Ovary (tissue), 7 donors: ENCODE measurements at regions not wholly inside any gene's neighbourhood (a gene's known extent, or its start where the extent isn't known, plus 50 kb on each side); places are given as distances from the start of the nearest gene placed in this dataset.

Source experiments
- DNase-seq, 5 donors: peaks; one replicate each; pipeline ENCODE4 v3.0.0-alpha.2; 2019 to 2020
- H3K27ac ChIP-seq, 2 donors: fragments of 200-600 bp; one replicate each; pipeline versions ENCODE4 v1.5.1 to v1.8.0; 2019 to 2022
- H3K27me3 ChIP-seq: fragments of 200-600 bp; one replicate; pipeline ENCODE4 v1.8.0; 2022
- H3K36me3 ChIP-seq: fragments of 200-600 bp; sonication (generic); one replicate; pipeline ENCODE4 v1.5.1; 2019
- H3K4me1 ChIP-seq: one replicate; pipeline ENCODE4 v1.8.1; 2013; ENCODE audit warnings: mild to moderate bottlenecking, moderate library complexity; ENCODE audit not compliant: insufficient read depth
- H3K4me3 ChIP-seq: fragments of 200-600 bp; sonication (generic); one replicate; pipeline ENCODE4 v1.5.1; 2017
- H3K9me3 ChIP-seq, 2 donors: fragments of 200-600 bp in 1 of 2; sonication (generic) in 1 of 2; one replicate each; pipeline versions ENCODE4 v1.5.1 to v1.8.1; 2013 to 2019; ENCODE audit warnings: mild to moderate bottlenecking in 1 of 2, moderate library complexity in 1 of 2
- EP300 ChIP-seq: sonication (generic); formaldehyde crosslinking; IDR thresholded peaks from one replicate; pipeline ENCODE4 v1.6.1; 2017; ENCODE audit warnings: antibody characterized with exemption
- POLR2A ChIP-seq: fragments of 450-650 bp; IDR thresholded peaks from one replicate; pipeline ENCODE4 v1.6.1; 2017; ENCODE audit warnings: antibody characterized with exemption, mild to moderate bottlenecking, moderate library complexity
- WGBS, 3 donors: extraction: QIAGEN DNeasy Blood & Tissue Kit in 1 of 3; methylation state at CpG; one replicate each; pipeline versions ENCODE4 v1.1.5 to v1.1.7; 2013 to 2017; 5-methylcytosine and 5-hydroxymethylcytosine counted together
- intact Hi-C, 4 donors: fragments of 100-400 bp; cut with DNase I; formaldehyde crosslinking; loops; one replicate each; pipeline versions ENCODE4 v1.11.0 to v1.15.1; 2022 to 2023
- TF ChIP-seq, protein P1 (sequence below), 3 donors: fragments of 450-650 bp in 2 of 3; fragments of 200-600 bp in 1 of 3; IDR thresholded peaks; one replicate each; pipeline versions ENCODE4 v1.5.1 to v1.8.0; 2016 to 2022; ENCODE audit warnings: antibody characterized with exemption in 3 of 3, mild to moderate bottlenecking in 1 of 3
- donor health status: DM: no; HTN: no; CAD: no; lungs with moderate emphysema.
- donor health status: DM: no; HTN: no; CAD: no.
- donor health status: Bipolar disorder and iron deficiency.
- donor health status: DM: no; HTN: no; CAD: no.
- donor health status: DM: yes; HTN: yes; CAD: no.

- no peak overlapping the region for H3K4me3 ChIP-seq
- no peak for DNase-seq
- H3K9me3 ChIP-seq = no peaks in the 10 kb centered on the region
- no peaks in the 10 kb centered on the region for H3K27me3 ChIP-seq
- H3K36me3 ChIP-seq = no peaks in the 10 kb centered on the region
- no peak overlapping the region for H3K27ac ChIP-seq
- no peaks in the 10 kb centered on the region for H3K4me1 ChIP-seq
- intact Hi-C loops = no loop called here
- TF ChIP-seq EP300 = no peak
- TF ChIP-seq POLR2A = no peak
- TF ChIP-seq, protein P1, sequence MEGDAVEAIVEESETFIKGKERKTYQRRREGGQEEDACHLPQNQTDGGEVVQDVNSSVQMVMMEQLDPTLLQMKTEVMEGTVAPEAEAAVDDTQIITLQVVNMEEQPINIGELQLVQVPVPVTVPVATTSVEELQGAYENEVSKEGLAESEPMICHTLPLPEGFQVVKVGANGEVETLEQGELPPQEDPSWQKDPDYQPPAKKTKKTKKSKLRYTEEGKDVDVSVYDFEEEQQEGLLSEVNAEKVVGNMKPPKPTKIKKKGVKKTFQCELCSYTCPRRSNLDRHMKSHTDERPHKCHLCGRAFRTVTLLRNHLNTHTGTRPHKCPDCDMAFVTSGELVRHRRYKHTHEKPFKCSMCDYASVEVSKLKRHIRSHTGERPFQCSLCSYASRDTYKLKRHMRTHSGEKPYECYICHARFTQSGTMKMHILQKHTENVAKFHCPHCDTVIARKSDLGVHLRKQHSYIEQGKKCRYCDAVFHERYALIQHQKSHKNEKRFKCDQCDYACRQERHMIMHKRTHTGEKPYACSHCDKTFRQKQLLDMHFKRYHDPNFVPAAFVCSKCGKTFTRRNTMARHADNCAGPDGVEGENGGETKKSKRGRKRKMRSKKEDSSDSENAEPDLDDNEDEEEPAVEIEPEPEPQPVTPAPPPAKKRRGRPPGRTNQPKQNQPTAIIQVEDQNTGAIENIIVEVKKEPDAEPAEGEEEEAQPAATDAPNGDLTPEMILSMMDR (IDR thresholded peaks at IDR 0.05) = no peak
Measured at GRCh38 chr2:67565262-67565661, 168.1 kb downstream of the ETAA1 start.

- no peak overlapping the region for H3K4me3 ChIP-seq
- no peak for DNase-seq
- no peak overlapping the region for H3K27ac ChIP-seq
- no peaks in the 10 kb centered on the region for H3K36me3 ChIP-seq
- TF ChIP-seq EP300 (no peak), POLR2A (no peak)
- TF ChIP-seq, protein P1 (IDR thresholded peaks at IDR 0.05) = no peak
- H3K9me3 ChIP-seq = no peaks in the 10 kb centered on the region
- no peaks in the 10 kb centered on the region for H3K27me3 ChIP-seq
- 73 to 80% (median 74%) methylated on average over 6 of the region's 6 CpGs for WGBS, 3 donors
- H3K4me1 ChIP-seq = no peaks in the 10 kb centered on the region
- intact Hi-C loops = no loop called here
Measured at GRCh38 chr2:67565761-67566160, 168.6 kb downstream of the ETAA1 start.

DNA sequence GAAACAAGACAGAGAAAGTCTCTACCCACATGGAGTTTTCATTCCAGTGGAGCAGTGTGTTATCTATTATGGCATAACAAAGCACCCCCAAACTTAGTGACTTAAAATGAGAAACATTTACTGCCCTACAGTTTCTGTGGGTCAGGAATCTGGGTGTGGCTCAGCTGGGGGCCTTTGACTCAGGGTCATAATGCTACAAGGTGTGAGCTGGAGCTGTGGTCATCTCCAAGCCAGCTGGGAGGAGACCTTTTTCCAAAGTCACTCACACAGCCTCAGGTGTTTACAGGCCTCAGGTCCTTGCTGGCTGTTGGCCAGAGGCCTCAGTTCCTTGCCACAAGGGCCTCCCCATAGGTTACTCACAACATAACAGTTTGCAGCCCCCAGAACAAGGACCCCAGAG is 169.2 kb downstream of the ETAA1 start:
- Histone ChIP-seq H3K4me3 (no peak overlapping the region), H3K9me3 (no peaks in the 10 kb centered on the region), H3K27me3 (no peaks in the 10 kb centered on the region), H3K4me1 (no peaks in the 10 kb centered on the region), H3K27ac (no peak overlapping the region), H3K36me3 (no peaks in the 10 kb centered on the region)
- no peak for DNase-seq
- intact Hi-C loops = no loop called here
- TF ChIP-seq EP300 (no peak), POLR2A (no peak)
- TF ChIP-seq, protein P1 (IDR thresholded peaks at IDR 0.05) = no peak

DNA sequence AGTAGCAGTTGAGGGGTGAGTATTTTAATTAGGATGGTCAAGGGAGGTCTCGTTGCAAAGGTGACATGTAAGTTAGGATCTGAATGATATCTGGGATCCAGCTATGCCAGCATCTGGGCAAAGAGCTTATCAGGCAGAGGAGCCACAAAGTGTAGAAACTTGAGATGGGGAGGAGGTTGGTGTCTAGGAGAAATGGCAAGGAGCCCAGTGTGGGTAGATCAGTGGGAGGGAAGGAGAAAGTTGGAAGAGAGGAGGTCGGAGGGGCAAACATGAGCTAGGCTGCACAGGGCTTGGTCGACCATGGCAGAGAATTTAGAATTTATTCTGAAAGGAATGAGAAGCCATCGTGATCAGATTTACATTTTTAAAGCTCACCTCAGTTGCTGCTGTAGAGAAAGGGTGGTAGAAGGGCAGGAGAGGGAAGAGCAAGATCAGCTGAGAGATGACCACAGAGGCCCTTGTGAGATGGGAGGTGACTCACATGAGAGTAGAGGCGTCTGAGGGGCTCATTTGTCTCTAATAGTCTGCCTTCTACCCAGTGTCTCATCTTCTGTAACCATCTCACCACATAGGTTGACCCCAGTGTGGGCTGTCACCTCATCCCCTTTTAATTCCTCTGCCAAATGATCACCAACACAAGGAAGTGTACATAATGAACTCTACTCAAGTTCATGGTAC is 170.0 kb downstream of the ETAA1 start:
- DNase-seq = no peak
- 79 to 86% (median 85%) methylated on average over 5 of the region's 5 CpGs for WGBS, 3 donors
- Histone ChIP-seq H3K27ac (no peak overlapping the region), H3K4me1 (no peaks in the 10 kb centered on the region), H3K4me3 (no peak overlapping the region), H3K27me3 (no peaks in the 10 kb centered on the region), H3K9me3 (no peaks in the 10 kb centered on the region), H3K36me3 (no peaks in the 10 kb centered on the region)
- TF ChIP-seq, protein P1 (IDR thresholded peaks at IDR 0.05) = no peak
- no peak for TF ChIP-seq POLR2A
- intact Hi-C loops = no loop called here
